ENCODE measurements at regions not wholly inside any gene's neighbourhood (a gene's known extent, or its start where the extent isn't known, plus 50 kb on each side); places are given as distances from the start of the nearest gene placed in this dataset.
A peak's percentile ranks its signal among the peaks of the same experiment; 100 is the strongest.

- DNase-seq (ENCODE audit: low read depth, low spot score), result no peak
Observed at GRCh38 chr4:161237495-161237894, 926.3 kb downstream of the FSTL5 start.

GRCh38 chr4:161225327-161225726, 938.5 kb downstream of the FSTL5 start:
- no peak for DNase-seq (ENCODE audit: low read depth, low spot score)

- DNase-seq (ENCODE audit: low read depth, low spot score), result no peak
Observed at GRCh38 chr4:161222889-161223288, 940.9 kb downstream of the FSTL5 start.

GRCh38 chr4:161208564-161208963, 955.2 kb downstream of the FSTL5 start:
- no peak for DNase-seq (ENCODE audit: low read depth, low spot score)

GRCh38 chr4:161206528-161207080, 957.2 kb downstream of the FSTL5 start:
- DNase-seq (ENCODE audit: low read depth, low spot score), result no peak

- DNase-seq (ENCODE audit: low read depth, low spot score), result no peak
Observed at GRCh38 chr4:161203865-161204264, 959.9 kb downstream of the FSTL5 start.

GRCh38 chr4:161197912-161198311, 965.9 kb downstream of the FSTL5 start:
- DNase-seq (ENCODE audit: low read depth, low spot score), result no peak

- no peak for DNase-seq (ENCODE audit: low read depth, low spot score)
Observed at GRCh38 chr4:161197474-161197873, 966.3 kb downstream of the FSTL5 start.

- DNase-seq (ENCODE audit: low read depth, low spot score), result peak; percentile 18
Observed at GRCh38 chr4:161189286-161190134, 974.3 kb downstream of the FSTL5 start.

GRCh38 chr4:161188578-161188977, 975.2 kb downstream of the FSTL5 start:
- no peak for DNase-seq (ENCODE audit: low read depth, low spot score)

GRCh38 chr4:161187569-161187968, 976.2 kb downstream of the FSTL5 start:
- DNase-seq (ENCODE audit: low read depth, low spot score), result no peak

- DNase-seq (ENCODE audit: low read depth, low spot score), result no peak
Observed at GRCh38 chr4:161186750-161187149, 977.0 kb downstream of the FSTL5 start.

- DNase-seq (ENCODE audit: low read depth, low spot score), result no peak
Observed at GRCh38 chr4:161186012-161186411, 977.8 kb downstream of the FSTL5 start.

GRCh38 chr4:161183729-161184128, 980.1 kb downstream of the FSTL5 start:
- DNase-seq (ENCODE audit: low read depth, low spot score), result no peak

- no peak for DNase-seq (ENCODE audit: low read depth, low spot score)
Observed at GRCh38 chr4:161182913-161183312, 980.9 kb downstream of the FSTL5 start.

GRCh38 chr4:161178310-161178709, 985.5 kb downstream of the FSTL5 start:
- no peak for DNase-seq (ENCODE audit: low read depth, low spot score)

- no peak for DNase-seq (ENCODE audit: low read depth, low spot score)
Observed at GRCh38 chr4:161172396-161173026, 991.3 kb downstream of the FSTL5 start.

- DNase-seq (ENCODE audit: low read depth, low spot score), result no peak
Observed at GRCh38 chr4:161167539-161167938, 996.3 kb downstream of the FSTL5 start.

GRCh38 chr4:161160718-161161117, 1003.1 kb downstream of the FSTL5 start:
- no peak for DNase-seq (ENCODE audit: low read depth, low spot score)

GRCh38 chr4:161148051-161148450, 1015.7 kb downstream of the FSTL5 start:
- no peak for DNase-seq (ENCODE audit: low read depth, low spot score)

- DNase-seq (ENCODE audit: low read depth, low spot score), result no peak
Observed at GRCh38 chr4:161143375-161143774, 1020.4 kb downstream of the FSTL5 start.

- no peak for DNase-seq (ENCODE audit: low read depth, low spot score)
Observed at GRCh38 chr4:161134795-161135194, 1029.0 kb downstream of the FSTL5 start.

All from smooth muscle cell of the brain vasculature (primary cell).